GM19467 (cell line): ENCODE measurements at regions not wholly inside any gene's neighbourhood (a gene's known extent, or its start where the extent isn't known, plus 50 kb on each side); places are given as distances from the start of the nearest gene placed in this dataset.
"Not testable (repeated sequence)": the region's sequence is repeated elsewhere in the genome, so short reads cannot be mapped to it uniquely, and the experiment has no call there.

ENCODE experiments used
- ATAC-seq: cut with Tn5 transposase; IDR thresholded peaks from one replicate; pipeline ENCODE4 v1.9.1; 2021; ENCODE audit warnings: mild to moderate bottlenecking, moderate library complexity; ENCODE audit not compliant: unreplicated experiment

- ATAC-seq = no peak
Measured at GRCh38 chr6:119757467-119757866, 407.9 kb upstream of the MAN1A1 start.

GRCh38 chr6:119749335-119749734 lies 399.8 kb upstream of the MAN1A1 start:
- ATAC-seq = no peak

DNA sequence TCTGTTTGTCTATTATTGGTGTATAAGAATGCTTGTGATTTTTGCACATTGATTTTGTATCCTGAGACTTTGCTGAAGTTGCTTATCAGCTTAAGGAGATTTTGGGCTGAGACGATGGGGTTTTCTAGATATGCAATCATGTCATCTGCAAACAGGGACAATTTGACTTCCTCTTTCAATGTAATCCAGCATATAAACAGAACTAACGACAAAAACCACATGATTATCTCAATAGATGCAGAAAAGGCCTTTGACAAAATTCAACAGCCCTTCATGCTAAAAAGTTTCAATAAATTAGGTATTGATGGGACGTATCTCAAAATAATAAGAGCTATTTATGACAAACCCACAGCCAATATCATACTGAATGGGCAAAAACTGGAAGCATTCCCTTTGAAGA lies 399.0 kb upstream of the MAN1A1 start:
- not testable (repeated sequence) for ATAC-seq

DNA sequence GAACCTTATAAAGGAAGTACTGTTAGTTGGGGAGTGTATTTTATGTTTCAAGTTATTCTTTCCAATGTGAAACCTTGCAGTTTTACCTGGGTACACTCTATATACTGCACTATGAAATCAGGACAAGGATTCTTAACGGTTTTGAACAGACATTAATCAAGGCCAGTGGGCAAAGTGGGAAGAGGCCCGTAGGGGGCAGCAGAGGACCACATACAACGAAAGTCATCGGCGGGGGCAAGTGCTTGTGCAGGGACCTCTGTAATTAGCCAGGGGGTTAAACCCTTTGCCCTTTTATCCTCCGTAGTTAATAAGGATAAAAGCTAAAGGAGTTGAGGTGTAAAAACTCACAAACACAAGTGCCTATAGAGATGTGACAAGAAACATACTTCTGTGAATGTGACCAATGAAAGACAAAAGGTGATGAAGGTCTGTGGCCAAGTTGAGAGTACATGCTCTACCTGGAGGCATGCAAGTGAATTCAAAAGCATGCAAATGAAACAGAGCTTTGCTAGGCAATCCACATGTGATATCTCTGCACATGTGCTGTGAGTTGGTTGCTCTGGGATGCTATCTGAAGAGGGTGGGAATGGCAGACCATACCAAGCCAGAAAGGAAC lies 392.7 kb upstream of the MAN1A1 start:
- peak; percentile 90 for ATAC-seq

DNA sequence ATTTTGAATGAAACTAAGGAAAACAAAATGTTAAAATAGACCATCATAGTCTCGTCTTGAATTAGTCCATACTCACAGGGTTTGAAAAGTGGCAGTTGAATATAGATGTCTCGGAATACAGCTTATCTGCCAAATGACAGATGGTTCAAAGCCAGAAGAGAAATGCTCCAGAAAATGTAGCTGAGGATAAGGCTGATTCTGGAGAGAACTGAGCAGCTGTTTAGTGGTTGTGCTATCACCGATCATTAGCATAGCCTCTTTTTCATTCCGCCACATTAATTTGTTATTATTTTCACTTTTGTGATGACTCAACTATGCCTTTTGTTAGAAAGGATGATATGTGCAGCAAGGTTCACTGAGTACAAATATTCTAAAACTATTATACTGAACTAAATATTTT lies 390.2 kb upstream of the MAN1A1 start:
- no peak for ATAC-seq

DNA sequence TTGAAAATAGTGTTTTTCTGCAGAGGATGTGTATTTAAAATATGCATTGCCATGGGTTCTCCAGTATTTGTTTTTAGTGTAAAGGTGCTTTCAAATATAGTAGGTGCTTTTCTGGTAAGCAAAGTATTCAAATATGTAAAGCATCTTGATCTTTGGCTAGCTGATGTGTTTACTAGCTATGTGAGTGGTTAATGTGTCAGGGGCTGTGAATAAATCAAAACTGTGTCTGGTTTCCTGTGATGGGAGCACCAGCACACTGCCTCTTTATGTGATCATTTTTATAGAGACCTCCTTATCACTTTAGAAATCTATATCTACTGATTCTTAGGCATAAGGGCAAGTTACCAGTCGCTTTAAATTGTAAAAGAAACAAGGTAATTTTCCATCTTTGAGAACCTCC lies 388.9 kb upstream of the MAN1A1 start:
- ATAC-seq = no peak

DNA sequence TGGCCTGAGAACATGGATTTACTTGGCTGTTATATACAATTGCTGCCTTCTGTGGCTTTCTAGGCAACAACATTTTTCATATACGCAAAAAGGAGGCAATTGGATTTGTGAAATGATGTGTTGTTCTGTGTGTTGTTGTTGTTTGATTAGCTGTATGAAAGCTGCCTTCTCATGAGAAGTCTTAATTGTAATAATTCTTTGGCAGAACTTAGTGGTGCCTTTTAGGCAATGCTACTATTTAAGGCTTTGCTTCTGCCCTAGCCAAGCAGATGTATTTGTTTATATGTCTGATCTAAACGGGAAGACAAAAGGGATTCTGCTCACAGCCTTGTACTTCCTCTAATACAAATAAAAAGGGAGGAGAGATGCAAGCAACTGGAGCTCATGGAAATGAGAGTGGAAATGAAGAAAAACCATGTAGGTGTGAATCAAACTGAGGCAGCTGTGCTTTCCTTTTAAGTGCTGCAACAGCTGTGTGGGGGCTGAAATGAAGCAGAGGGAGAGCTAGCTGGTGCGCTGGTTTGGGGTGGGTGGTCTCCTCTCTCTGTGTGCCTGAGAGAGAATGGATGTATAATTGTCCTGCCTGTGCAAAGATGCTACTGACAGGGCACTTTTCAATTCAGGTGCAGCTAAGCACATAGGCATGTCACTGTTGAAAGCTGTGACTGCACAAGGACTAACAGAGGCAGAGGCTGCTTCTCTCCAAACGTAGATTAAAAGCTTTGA lies 386.9 kb upstream of the MAN1A1 start:
- ATAC-seq = no peak

- no peak for ATAC-seq
Measured at GRCh38 chr6:119735530-119735929, 386.0 kb upstream of the MAN1A1 start.

- ATAC-seq = no peak
Measured at GRCh38 chr6:119734227-119734626, 384.7 kb upstream of the MAN1A1 start.

DNA sequence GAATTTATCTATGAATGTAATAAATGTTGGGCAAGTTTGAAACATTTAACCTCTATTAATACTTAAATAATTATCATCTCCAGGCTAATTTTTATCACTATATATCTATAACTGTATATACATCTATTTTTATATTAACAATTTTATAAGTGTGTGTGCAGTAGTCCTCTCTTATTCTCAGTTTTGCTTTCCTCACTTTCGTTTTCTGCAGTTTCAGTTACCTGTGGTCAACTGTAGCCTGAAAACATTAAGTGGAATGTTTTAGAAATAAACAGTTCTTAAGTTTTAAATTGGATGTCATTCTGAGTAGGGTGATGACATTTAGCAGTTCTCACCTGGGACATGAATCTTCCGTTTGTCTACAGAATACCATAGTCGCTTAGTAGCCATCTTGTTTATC lies 379.4 kb upstream of the MAN1A1 start:
- peak; percentile 67 for ATAC-seq

DNA sequence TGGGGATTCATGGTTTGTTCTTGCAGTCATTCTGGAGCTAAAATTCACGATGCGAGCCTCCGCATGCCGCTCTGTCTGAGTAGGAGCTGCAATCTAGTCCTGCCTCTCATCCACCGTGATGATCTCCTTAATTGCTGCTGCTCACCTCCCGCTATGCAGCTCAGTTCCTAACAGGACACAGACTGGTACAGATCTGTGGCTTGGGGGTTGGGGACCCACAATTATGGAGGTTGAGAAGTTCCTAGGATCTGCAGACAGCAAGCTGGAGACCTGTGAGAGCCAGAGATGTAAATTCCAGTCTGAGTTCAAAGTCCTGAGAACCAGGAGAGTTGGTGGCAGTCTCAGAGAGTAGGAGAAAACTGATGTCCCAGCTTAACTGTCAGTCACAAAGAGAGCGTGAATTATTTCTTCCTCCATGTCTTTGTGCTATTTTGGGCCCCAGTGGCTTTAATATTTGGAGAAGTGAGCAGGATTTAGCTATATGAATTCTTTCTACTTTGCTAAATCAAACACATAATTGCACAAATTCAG lies 378.7 kb upstream of the MAN1A1 start:
- ATAC-seq = no peak

- no peak for ATAC-seq
Measured at GRCh38 chr6:119727504-119728219, 378.1 kb upstream of the MAN1A1 start.

- not testable (repeated sequence) for ATAC-seq
Measured at GRCh38 chr6:119726912-119727311, 377.4 kb upstream of the MAN1A1 start.

DNA sequence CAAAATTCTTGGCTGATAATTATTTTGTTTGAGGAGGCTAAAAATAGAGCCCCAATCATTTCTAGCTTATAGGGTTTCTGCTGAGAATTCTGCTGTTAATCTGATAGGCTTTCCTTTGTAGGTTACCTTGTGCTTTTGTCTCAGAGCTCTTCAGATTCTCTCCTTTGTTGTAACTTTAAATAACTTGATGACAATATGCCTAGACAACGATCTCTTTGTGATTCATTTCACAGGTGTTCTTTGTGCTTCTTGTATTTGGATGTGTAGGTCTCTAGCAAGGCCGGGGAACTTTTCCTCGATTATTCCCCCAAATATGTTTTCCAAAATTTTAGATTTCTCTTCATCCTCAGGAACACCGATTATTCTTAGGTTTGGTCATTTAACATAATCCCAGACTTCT lies 376.5 kb upstream of the MAN1A1 start:
- ATAC-seq = no peak

DNA sequence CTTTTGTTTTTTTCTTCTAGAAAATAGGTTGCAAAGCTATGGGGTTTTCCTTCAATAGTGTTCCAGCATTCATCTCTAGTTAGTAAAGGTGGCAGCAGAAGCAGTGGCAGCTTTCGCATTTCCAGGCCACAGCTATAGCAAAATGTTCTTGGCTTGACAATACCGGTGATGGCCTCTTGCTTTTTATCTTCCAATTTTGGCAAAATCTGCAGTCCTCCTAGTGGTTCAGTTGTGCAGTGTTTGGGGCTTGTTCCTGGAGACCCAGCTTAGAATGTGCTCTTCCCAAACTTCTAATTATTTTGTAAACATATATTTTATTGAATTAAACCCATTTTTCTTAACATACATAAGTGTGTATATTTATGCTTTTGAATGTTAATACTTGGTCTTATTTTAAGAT lies 370.6 kb upstream of the MAN1A1 start:
- ATAC-seq = no peak

DNA sequence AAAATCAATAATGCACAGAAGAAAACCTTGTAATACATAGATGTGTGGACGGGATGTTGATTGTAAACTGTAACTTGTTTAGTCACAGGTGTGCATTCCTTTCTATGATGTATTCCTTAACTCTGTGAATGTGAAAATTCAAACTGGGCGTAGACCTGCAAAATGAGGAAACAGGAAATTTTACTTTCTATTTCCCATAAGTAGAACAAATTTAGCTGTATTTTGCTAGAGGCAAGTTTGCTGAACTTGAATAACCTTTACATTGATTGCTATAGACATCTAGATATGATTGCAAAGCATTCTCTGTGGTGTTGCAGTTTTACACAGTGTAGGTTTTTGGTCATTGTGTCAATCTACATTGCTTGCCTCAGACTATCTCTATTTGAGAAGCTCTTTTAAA lies 368.4 kb upstream of the MAN1A1 start:
- no peak for ATAC-seq

DNA sequence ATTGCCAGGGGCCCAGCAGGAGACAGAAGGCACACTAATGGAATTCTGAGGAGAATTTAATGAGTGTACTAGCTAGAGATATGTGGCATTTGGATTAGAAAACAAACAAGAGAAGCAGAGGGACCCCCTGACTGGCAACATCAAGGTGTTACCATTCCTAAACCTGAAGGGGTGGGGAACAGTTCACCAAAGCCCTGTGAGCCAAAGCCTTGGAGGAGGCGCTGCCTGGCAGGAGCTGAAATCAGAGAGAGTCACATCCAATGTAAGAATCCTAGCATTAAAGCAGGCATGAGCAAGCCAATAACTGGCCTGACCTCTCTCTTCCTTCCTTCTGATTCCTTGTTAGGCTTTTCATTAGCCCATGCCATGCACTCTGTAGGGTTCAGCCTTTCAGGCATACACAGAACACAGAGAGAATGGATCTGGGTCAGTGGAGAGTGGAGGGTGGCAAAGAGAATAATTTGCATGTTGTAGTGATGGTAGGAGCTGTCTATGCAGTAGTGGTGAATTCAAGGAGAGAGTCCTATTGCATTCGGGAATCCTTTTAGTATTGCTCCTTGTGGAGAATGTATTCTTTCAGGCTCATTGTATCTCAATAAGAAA lies 367.2 kb upstream of the MAN1A1 start:
- no peak for ATAC-seq

- ATAC-seq = no peak
Measured at GRCh38 chr6:119713903-119714302, 364.3 kb upstream of the MAN1A1 start.

- ATAC-seq = no peak
Measured at GRCh38 chr6:119686644-119687043, 337.1 kb upstream of the MAN1A1 start.

- ATAC-seq = no peak
Measured at GRCh38 chr6:119686240-119686639, 336.7 kb upstream of the MAN1A1 start.

GRCh38 chr6:119683671-119684070 lies 334.1 kb upstream of the MAN1A1 start:
- ATAC-seq = no peak
